HG02981 (cell line): ENCODE measurements at regions not wholly inside any gene's neighbourhood (a gene's known extent, or its start where the extent isn't known, plus 50 kb on each side); places are given as distances from the start of the nearest gene placed in this dataset.
"Not testable (repeated sequence)": the region's sequence is repeated elsewhere in the genome, so short reads cannot be mapped to it uniquely, and the experiment has no call there.

Experiments
- ATAC-seq: cut with Tn5 transposase; IDR thresholded peaks from one replicate; pipeline ENCODE4 v1.9.1; 2021; ENCODE audit warnings: mild to moderate bottlenecking, moderate library complexity; ENCODE audit not compliant: unreplicated experiment

DNA sequence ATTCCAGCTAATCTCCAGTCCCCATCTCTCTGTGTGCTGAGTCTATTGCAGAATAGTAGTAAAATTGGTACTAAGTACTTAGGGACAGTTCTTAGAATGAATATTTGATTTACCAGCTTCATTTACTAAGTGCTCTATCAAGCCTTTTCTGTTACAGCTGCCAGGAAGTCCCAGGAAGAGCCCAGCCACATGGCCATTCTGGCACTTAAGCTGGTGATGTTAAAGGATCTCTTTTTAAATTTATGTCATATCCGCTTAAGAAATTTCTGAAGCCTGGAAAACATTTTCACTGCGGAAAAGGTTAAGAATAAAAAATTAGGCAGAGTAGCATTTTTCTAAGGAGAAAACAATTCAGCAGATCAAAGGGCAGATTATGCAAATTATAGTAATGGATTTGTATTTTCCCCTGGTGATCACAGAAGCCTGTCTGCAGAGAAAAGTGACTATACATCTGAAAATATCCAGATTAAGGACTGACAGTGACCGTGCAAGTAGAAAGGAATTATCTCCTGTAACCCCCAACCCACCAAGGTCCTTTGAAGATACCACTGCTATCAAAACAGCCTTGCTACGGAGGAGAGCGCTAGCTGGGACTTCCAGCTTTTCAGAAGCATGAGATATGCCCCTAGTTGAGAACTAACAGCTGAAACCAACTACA lies 260.8 kb downstream of the SH3BP4 start:
- ATAC-seq, result no peak

DNA sequence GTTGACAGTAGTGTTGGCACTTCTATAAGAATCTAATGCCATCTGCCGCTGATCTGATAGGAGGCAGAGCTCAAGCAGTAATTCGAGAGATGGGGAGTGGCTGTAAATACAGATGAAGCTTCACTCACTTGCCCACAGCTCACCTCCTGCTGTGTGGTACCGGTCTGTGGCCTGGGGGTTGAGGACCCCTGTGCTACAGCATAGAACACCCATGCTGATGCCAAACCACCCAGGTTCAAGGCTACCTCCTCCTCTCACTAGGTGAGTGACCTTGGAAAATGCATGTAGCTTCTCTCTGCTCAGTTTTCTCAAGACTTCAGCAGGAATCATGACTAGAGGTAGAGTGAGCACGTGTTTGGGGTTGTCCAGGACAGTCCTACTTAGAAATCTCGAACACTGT lies 263.4 kb downstream of the SH3BP4 start:
- ATAC-seq, result no peak

DNA sequence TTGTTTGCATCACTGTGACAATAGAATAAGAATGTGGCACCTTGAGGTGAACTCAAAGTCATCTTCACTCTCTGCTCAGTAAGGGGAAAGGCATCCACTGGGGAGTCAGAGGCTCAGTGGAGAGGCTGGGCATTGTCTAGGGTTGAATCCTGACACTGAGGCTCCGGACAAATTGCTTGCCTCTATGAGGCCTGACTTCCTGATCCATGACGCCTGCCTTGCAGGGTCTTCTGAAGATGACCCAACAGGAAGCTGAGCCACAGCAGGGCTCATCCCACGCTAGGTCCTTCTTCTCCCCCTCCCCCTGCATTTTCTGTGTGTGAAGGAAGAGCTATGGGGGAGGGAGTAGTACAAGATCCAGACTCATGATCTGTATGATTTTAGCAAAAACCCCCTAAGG lies 265.1 kb downstream of the SH3BP4 start:
- no peak for ATAC-seq

GRCh38 chr2:235217846-235218245 lies 266.0 kb downstream of the SH3BP4 start:
- ATAC-seq, result no peak

DNA sequence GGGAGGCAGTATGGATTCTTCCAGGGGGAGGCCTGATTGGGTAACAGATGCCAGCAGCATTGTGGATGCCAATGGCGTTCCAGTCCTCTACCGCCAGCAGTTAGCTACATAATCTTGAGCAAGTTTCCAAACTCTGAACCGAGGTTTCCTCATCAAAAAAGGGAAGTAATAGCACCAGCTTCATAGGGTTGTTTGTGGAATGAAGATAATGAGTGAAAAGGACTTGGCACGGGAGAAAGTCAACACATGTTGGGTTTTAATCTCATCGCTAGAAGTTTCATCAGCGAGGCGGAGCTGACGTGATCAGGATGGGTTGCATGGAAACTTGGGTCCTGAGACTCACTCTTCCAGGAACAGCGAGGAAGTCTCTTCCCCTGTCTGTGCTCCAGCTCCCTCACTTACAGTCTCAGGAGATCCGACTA lies 266.7 kb downstream of the SH3BP4 start:
- no peak for ATAC-seq

GRCh38 chr2:235219048-235219447 lies 267.2 kb downstream of the SH3BP4 start:
- no peak for ATAC-seq

DNA sequence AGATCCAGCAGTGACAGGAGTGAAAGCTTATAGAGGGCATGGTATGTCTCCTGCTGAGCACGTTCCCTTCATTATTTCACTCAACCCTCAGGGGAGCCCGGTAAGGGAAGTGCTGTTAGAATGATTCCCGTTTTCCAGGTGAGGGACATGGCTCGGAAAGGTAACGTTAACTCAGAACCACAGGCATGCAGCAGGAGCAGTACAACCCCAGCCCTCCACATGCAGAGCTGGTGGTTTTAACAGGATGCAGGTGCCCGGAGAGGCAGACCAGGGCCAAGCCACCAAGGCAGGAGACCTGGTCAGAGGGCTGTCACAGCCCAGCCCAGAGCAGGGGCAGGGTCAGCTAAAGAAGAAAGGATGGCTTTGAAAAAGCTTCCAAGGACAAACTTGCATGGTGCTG lies 268.5 kb downstream of the SH3BP4 start:
- no peak for ATAC-seq

GRCh38 chr2:235223011-235223410 lies 270.8 kb upstream of the AGAP1 start:
- no peak for ATAC-seq

GRCh38 chr2:235224410-235224809 lies 269.4 kb upstream of the AGAP1 start:
- ATAC-seq, result no peak

GRCh38 chr2:235225261-235225660 lies 268.6 kb upstream of the AGAP1 start:
- ATAC-seq, result no peak

DNA sequence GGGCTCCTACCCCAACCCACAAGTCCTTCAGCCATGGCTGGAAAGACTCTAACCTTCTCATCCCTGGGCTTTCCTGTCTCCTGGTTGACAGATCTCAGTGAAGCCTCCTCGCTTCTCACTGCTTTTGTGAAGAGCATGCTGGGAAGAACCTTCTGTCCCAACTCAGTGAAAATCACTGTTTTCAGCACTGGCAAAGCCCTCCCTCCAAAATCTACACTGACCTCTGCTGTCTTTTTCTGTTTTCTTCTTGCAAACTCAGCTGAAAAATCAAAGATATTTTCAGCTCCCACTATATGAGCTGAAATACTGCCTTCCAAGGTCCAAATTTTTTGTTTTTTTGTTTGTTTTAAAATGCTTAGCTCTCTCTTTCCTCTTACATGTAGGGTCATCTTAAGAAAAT lies 266.3 kb upstream of the AGAP1 start:
- ATAC-seq, result no peak

DNA sequence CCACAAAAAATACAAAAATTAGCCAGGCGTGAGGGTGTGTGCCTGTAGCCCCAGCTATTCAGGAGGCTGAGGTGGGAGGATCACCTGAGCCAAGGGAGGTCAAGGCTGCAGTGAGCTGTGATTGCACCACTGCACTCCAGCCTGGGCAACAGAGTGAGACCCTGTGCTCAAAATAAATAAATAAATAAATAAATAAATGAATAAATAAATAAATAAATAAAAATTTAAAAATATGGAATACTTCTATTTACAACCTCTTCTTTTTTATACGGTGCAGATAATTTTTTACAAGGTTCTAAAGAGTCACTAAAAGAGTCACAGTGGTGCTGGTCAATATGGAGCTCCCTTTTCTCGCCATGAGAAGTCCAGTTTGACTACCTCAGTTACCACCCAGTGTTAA lies 265.4 kb upstream of the AGAP1 start:
- ATAC-seq, result not testable (repeated sequence)

DNA sequence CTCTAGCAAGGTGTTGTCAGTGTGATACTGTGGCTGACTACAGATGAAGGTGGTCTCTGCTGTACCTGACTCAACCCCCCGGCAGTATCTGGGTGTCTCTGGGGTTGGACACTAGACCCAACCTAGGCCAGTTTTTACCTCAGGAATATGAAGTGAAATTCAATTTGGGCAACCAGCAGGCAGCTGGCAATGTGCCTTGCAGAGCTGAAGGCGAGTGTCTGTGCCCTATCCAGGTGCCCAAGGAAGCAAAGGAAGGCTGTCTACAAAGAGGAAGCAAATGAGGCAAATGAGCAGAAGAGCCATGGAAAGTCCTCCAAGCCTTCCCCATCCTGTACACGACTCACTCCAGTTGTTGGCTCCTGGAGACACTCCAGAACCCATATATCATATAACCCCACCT lies 264.6 kb upstream of the AGAP1 start:
- ATAC-seq, result no peak

GRCh38 chr2:235230821-235231601 lies 262.8 kb upstream of the AGAP1 start:
- no peak for ATAC-seq

DNA sequence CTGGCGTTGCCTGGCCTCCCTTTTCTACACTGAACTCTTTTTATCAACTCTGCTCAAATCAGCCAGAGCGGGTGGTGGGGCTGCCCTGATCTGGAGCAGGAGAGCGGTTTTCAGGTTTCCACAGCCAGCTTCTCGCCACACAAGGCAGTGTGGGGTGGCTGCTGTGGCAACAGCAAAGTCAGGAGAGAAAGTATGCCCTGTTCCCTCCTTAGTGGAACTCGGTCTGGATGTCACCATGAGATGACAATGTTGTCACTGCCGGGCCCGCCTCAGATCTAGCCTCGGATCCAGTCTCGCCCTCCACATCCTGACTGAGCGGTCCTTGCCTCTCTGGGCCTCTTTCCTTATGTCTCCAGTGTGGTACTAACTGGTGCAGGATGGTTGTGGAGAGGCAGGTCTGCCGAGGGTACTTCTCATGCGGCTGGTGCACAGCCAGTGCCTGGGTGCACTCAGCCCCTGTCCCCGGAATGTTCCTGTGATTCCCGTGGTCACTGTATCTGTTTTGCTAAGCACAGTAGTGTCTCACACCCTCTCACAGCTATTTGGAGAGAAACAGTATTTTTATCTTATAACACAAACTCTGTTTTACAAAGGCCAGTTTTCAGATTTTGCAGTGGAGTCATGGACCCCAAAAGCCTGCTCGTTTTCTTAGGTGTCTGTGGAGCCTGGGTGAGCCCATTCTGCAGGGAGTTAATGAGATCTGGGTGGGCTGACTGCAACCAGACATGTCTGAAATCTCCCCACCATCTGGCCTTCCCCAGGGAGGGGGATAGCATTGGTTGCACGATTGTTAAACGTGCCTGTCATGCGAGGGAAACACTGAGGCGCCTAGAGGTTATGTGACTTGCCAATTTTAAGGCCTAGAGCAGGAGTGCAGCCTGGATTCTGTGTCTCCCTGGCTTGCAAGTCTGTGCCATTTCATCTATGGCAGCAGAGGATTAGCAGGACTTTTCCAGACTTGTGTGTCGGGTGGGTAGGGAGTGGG lies 261.1 kb upstream of the AGAP1 start:
- ATAC-seq, result no peak

GRCh38 chr2:235234736-235235135 lies 259.1 kb upstream of the AGAP1 start:
- no peak for ATAC-seq

- ATAC-seq, result no peak
These were observed 257.7 kb upstream of the AGAP1 start for GRCh38 chr2:235235977-235236767.

DNA sequence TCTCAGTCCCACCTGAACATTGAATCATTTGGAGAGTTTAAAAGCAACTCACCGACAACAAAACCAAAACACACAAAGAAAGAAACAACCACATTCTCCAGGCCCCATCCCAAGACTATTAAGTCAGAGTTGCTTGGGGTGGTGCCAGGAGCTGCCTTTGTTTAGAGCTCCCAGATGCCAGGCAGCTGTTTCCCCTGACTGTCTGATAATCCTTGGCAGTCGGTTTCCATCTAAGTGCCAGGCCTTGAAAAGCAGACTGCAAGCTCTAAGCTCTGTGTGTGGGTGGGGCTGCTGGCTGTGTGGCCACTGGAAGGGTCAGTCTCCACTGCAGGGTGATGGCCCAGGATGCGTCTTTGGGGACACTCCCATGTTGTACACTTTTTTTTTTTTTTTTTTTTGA lies 255.3 kb upstream of the AGAP1 start:
- ATAC-seq, result no peak

- ATAC-seq, result no peak
These were observed 253.3 kb upstream of the AGAP1 start for GRCh38 chr2:235240574-235240973.
